ENCODE measurements at regions not wholly inside any gene's neighbourhood (a gene's known extent, or its start where the extent isn't known, plus 50 kb on each side); places are given as distances from the start of the nearest gene placed in this dataset.

GRCh38 chr18:46378126-46378863 is 274.1 kb downstream of the HAUS1 start:
- TF ChIP-seq EGR1 (IDR thresholded peaks at IDR 0.05; ENCODE audit: borderline replicate concordance, low read depth, low read length) (no peak), CTCF (IDR thresholded peaks at IDR 0.05; ENCODE audit: control extremely low read depth in 1 of 3, insufficient read depth in 1 of 3, low read depth in 1 of 3, low read length in 3 of 3) (no peak), POLR2A (IDR thresholded peaks at IDR 0.05; ENCODE audit: control extremely low read depth in 1 of 2, low read depth in 2 of 2, low read length in 2 of 2) (no peak), ATF3 (IDR thresholded peaks at IDR 0.05; ENCODE audit: insufficient read depth, low read depth, low read length) (no peak), SIN3A (conservative IDR thresholded peaks at IDR 0.05 in 1 of 2, IDR thresholded peaks at IDR 0.05 in 1 of 2; ENCODE audit: low read depth in 1 of 2, low read length in 2 of 2) (no peak), CHD2 (IDR thresholded peaks at IDR 0.05; ENCODE audit: low read length) (no peak), HDAC2 (IDR thresholded peaks at IDR 0.05; ENCODE audit: borderline replicate concordance in 1 of 2, low read depth in 2 of 2, low read length in 2 of 2) (no peak), SP1 (IDR thresholded peaks at IDR 0.05; ENCODE audit: low read depth, low read length) (no peak)

All from H1 (cell line).